Activated T-cell treated with anti-CD3 and anti-CD28 coated beads for 4 hours (primary cell): ENCODE measurements at regions not wholly inside any gene's neighbourhood (a gene's known extent, or its start where the extent isn't known, plus 50 kb on each side); places are given as distances from the start of the nearest gene placed in this dataset.
"Not testable (repeated sequence)": the region's sequence is repeated elsewhere in the genome, so short reads cannot be mapped to it uniquely, and the experiment has no call there.

ENCODE experiments used
- DNase-seq: peaks from one replicate; pipeline ENCODE4 v3.0.0-alpha.2; 2020

DNA sequence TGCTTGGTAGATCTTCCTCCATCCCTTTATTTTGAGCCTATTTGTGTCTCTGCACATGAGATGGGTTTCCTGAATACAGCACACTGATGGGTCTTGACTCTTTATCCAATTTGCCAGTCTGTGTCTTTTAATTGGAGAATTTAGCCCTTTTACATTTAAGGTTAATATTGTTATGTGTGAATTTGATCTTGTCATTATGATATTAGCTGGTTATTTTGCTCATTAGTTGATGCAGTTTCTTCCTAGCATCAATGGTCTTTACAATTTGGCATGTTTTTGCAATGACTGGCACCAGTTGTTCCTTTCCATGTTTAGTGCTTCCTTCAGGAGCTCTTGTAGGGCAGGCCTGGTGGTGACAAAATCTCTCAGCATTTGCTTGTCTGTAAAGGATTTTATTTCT lies 72.4 kb downstream of the HNRNPD start:
- DNase-seq = not testable (repeated sequence)

DNA sequence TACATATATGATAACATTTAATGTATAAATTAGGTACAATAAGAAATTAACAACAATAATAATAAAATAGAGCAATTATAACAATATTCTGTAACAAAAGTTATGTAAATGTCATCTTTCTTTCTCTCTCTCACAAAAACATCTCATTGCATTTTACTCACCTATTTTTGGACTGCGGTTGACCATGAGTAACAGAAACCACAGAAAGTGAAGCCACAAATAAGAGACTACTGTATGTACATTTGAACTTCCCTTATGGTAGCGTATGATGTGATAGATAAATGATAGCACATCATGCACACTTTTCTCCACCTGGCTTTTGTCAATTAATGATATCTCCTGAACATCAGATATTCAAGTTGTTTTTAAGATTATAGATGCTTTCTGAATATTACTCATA lies 80.5 kb downstream of the HNRNPD start:
- DNase-seq = peak; percentile 9

DNA sequence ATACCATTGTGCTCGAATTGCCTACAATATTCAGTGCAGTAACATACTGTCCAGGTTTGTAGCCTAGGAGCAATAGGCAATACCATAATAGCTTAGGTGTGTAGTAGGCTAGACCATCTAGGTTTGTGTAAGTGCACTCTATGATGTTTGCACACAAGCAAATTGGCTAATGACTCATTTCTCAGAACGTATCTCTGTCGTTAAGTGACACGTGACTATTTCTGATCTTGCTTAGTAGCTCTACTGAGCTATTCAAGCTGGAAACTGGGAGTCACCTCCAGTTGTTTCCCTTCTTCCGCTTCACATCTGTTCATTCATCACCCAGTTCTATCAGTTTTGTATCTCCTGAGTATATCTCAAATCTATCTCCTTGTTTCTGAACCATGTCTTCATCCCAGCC lies 86.1 kb downstream of the HNRNPD start:
- DNase-seq = no peak

DNA sequence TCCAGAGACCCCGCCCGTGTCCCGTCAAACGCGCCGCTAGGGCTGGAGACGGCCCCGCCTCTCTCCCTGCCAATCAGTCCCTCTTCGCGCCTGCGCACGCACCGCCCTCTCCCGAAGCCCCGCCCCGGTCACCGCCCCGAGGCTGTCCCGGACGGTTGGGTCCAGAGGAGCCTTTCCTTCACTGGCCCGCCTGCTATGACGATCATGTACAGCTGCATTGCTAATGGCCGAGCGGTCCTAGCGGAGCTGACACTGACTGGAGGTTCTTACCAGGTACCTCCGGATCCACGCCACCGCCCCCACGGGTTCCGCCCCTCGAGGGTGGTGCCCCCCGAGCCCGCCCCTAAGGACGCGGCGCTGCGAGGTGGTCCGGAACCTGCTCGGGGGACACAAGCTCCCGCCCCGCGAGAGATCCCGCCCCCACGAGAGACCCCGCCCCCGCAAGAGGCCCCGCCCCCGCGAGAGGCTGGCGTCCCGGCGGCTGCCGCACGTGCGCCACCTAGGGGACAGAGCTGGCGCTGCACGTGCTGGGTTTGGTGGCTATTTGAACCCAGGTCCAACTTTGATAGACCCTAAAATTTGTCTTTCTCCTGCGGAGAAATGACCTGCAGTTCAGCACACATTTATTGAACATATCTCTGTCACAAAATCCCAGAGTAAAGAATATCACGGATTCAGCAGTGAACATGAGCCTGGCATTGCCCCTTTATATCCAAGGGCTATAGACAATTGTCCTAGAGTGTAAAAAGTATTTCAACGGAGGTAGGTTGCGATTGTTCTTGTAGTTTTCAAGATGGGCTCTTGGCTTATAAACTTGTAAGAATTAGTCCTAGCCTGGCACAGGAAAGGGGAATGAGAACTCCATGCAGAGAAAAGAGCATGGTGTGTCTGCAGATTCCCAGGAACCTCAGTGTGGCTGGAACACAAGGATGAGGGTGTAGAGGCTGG lies 88.7 kb downstream of the HNRNPD start:
- DNase-seq = peak; percentile 98

DNA sequence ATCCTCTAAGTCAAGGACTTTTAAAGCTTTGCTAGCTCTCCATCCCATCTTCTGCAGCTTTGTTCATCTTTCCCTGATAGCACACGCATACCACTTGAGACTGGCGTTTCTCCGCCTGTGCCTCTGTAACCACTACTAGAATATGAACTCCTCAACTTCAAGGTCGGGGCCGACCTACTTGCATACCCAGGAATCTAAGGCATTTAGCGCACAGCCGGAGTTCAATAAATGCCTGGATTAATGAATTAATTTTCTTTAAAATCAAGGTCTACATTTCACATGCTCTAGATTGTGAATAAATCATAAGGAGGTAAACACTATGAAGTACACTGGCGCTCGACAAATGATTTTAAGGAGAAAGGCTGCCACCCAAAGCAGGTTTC lies 89.3 kb downstream of the HNRNPD start:
- DNase-seq = no peak

DNA sequence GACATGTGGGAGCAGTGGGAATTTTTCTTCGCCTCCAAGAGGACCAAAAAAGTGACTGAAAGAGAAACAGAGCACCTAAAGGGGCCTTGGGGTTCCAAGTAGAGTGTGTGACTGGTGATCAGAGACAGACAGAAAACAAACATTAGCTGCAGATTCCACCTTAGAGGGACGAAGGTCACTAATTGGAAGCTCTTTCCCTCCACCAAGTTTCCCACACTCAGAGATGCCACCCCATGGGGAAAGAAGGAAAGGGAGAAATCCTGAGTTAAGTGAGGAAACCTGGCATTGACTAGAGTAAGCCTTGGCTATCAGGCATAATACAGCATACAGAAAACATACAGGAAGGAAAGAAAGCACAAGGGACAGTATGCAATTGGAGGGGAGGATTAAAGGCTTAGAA lies 90.9 kb downstream of the HNRNPD start:
- no peak for DNase-seq

DNA sequence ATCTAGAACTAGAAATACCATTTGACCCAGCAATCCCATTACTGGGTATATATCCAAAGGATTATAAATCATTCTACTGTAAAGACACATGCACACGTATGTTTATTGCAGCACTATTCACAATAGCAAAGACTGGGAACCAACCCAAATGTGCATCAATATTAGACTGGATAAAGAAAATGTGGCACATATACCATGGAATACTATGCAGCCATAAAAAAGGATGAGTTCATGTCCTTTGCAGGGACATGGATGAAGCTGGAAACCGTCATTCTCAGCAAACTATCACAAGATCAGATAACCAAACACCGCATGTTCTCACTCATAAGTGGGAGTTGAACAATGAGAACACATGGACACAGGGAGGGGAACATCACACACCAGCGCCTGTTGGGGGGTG lies 94.2 kb downstream of the HNRNPD start:
- not testable (repeated sequence) for DNase-seq

DNA sequence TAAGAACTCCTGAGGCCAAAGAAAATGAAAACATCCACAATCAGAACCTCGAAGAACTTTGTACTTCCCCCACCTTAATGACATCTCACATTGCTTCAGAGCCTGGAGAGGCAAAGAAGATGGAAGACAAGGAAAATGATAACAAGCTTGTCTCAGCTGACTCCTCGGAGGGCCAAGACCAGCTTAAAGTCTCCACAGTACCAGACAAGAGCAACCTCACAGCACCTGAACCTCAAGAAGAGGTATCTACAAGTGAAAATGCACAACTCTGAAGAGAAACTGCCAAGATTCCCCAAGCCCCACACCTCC lies 97.5 kb downstream of the HNRNPD start:
- no peak for DNase-seq

DNA sequence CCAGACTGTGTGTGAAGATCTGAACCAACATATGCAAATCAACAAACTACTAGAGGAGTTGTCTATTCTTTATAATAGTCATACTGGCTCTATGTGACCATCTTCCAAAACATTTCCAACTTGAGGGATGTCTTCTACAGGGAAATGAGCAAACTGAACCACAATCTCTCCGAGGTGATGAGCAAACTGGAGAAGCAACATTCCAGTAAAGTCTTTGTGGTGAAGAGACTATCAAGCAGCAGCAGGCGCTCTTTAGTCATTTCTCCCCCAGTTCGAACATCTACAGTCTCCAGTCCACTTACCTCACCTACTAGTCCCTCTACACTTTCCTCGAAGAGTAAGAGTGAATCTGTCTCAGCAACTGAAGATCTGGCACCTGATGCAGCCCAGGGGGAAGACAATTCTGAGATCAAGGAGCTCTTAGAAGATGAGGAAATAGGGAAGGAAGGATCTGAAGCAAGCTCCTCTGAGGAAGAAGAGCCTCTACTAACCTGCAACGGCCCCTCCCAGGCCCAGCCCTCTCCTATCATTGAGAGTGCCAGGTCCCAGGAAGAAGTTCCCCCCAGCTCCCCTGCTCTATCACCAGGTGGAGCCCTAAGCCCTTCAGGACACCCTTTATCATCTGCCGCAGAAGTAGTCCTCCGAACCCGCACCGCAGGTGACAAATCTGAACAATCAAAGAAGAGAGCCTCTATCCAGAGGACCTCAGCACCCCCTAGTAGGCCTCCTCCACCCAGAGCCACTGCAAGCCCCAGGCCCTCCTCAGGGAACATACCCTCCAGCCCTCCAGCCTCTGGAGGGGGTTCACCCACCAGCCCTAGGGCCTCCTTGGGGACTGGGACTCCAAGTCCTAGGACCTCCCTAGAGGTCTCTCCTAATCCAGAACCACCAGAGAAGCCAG lies 98.1 kb downstream of the HNRNPD start:
- DNase-seq = no peak

DNA sequence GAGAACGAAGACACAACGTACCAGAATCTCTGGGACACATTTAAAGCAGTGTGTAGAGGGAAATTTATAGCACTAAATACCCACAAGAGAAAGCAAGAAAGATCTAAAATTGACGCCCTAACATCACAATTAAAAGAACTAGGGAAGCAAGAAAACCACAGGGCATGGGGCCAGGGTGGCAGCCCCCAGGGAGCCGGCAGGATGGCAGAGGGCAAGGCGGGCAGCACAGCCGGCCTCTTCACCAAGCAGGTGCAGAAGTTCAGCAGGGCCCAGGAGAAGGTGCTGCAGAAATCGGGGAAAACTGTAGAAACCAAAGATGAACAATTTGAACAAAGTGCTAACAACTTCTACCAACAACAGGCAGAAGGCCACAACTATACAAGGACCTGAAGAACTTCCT lies 99.1 kb downstream of the HNRNPD start:
- DNase-seq = not testable (repeated sequence)

DNA sequence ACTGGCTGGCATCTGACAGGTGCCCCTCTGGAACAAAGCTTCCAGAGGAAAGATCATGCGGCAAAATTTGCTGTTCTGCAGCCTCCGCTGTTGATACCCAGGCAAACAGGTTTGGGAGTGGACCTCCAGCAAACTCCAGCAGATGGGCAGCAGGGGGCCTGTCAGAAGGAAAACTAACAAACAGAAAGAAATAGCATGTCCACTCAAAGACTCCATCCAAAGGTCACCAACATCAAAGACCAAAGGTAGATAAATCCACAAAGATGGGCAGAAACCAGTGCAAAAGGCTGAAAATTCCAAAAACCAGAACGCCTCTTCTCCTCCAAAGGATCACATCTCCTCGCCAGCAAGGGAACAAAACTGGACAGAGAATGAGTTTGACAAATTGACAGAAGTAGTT lies 101.3 kb downstream of the HNRNPD start:
- DNase-seq = not testable (repeated sequence)

DNA sequence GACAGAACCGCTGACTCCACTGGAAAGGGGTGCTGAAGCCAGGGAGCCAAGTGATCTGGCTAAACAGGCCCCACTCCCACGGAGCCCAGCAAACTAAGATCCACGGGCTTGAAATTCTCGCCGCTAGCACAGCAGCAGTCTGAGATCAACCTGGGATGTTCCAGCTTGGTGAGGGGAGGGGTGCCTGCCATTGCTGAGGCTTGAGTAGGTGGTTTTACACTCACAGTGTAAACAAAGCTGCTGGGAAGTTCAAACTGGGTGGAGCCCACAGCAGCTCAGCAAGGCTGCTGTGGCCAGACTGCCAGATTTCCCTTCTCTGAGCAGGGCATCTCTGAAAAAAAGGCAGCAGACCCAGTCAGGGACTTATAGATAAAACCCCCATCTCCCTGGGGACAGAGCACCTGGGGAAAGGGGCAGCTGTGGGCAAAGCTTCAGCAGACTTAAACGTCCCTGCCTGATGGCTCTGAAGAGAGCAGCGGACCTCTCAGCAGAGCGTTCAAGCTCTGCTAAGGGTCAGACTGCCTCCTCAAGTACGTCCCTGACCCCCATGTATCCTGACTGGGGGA lies 101.8 kb downstream of the HNRNPD start:
- not testable (repeated sequence) for DNase-seq

DNA sequence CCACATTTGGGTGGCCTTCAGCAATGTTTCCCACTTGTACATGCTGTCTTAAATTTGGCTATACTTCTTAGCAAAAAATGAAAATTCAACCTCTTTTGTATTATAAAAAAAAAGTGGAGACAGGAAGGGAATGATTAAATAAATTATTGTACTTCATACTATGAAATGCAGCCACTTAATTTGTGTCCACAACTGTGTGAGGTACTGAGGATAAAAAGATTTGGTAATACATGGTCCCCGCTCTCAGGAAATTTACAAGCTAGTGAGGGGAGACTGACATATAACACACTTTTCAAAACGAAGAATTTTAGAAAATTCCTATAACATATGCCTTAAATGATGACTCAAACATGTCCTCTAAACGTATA lies 105.0 kb downstream of the HNRNPD start:
- DNase-seq = no peak

DNA sequence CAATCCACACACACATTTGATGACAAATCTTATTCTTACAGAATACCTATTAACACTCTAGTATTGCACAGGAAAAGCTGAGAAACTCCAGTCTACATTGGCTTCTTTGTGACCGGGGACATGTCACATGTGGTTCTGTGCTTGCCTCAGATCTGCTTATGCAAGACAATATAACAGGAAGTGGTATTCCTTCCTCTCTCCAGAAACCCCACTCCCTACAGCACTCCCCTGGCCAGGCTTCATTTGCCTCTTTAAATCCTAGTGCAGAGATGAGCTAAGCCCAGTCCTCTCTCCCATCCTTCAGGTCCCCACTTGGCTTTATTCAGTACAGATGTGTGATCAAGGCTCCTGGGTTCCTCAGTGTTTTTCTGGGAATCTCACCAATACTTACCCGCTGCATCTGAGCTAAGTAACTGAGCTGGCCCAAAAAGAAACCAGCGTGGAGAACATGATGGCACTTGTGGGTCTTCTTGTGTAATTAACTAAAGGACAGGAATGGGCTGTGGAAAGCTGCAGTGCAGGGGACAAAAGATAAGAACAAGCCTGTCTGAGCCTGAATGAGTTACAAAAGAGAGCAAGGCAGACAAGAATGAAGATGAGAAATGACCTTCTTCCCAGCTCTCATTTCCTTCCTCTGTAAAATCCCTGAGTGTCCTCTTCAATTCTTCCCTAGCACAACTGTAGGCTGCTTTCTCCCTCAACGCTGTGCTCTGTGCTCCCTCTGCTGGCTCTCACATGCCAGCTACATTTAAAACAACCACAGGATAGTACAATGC lies 105.6 kb downstream of the HNRNPD start:
- DNase-seq = peak; percentile 16

DNA sequence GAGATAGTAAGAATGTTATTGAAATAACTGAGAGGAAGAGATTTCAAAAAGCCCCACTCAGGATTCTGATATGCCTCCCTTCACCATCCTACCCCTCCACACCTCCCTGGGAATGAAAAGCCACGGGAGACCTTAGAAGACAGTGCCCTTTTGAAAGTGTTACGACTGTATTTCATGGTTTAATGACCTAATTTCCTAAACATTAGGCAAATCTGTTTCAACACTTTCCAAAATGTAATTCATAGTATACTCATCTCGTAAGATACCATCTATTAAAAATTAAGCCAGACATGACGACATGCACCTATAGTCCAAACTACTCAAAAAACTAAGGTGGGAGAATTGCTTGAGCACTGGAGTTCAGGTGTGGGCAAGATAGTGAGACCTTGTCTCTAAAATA lies 106.3 kb downstream of the HNRNPD start:
- DNase-seq = no peak

DNA sequence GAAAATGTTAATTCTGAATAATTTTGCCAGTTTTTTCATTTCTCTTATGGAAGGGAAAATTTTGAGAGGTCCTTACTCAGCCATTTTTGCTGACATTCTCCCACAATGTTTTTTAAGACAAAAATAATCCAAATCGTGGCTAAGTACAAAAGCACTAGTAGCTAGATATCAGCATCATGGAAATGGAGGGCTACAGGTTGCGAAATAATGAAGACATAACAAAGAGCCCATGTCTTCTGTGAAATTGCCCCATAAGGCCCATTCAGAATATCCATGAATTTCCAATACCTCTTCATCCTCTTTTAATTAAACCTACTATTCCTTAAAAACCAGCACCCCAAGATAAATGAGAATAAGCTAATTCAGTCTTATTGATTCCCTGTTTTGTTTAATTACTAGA lies 107.4 kb downstream of the HNRNPD start:
- DNase-seq = no peak

DNA sequence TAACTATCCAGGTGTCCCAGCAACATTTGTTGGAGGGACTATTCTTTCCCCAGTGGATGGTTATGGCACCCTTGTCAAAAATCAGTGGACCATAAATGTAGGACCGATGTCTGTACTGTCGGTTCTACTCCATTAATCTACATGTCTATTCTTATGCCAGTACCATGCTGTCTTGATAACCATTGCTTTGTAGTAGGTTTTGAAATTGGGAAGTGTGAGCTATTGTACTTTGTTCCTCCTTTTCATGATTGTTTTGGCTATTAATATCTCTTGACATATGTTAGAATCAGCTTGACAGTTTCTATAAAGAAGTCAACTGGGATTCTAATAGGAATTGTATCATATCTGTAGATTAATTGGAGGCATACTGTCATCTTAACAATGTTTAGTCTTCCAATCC lies 112.7 kb downstream of the HNRNPD start:
- no peak for DNase-seq

DNA sequence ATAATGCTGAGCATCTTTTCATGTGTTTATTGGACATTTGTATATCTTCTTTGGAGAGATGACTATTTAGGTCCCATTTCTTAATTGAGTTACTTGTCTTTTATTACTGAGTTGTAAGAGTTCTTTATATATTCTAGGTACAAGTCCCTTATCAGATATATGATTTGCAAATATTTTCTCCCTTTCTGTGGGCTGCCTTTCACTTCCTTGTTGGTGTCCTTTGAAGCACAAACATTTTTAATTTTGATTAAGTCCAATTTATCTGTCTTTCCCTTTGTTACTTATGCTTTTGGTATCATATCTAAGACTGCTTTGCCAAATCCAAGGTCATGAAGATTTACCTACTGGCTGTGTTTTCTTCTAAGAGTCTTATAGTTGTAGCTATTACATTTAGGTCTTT lies 113.2 kb downstream of the HNRNPD start:
- DNase-seq = no peak

DNA sequence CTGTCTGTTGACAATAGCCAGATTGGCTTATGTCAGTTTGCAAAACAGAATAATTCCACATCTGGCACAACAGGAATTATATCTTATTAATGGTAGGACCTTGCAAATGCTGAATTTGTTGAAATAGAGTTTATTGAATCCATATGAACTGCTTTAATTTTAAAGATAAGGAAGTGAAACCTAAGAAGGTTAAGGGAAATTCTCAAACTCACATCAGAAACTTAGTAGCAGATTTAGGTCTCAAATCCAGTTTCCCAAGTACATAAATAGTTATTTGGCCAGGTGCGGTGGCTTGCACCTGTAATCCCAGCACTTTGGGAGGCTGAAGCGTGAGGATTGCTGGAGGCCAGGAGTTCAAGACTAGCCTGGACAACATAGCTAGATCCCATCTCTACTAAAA lies 117.1 kb downstream of the HNRNPD start:
- no peak for DNase-seq

DNA sequence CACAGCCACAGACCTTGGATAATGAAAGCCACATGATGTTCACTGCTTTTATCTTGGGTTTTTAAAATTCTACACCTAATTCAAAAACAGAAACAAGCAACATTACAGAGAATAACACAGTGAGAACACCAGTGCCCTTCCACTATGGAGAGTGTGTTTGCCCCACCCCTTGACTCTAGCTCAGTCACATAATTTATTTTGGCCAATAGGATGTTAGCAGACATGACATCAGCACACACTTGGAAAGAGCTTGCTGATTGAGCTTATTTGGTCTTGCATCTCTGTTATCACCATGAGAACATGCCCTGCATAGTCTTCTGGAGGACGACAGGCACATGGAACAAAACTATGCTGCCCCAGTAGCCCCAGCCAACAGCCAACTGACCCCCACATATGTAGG lies 118.1 kb downstream of the HNRNPD start:
- DNase-seq = no peak

DNA sequence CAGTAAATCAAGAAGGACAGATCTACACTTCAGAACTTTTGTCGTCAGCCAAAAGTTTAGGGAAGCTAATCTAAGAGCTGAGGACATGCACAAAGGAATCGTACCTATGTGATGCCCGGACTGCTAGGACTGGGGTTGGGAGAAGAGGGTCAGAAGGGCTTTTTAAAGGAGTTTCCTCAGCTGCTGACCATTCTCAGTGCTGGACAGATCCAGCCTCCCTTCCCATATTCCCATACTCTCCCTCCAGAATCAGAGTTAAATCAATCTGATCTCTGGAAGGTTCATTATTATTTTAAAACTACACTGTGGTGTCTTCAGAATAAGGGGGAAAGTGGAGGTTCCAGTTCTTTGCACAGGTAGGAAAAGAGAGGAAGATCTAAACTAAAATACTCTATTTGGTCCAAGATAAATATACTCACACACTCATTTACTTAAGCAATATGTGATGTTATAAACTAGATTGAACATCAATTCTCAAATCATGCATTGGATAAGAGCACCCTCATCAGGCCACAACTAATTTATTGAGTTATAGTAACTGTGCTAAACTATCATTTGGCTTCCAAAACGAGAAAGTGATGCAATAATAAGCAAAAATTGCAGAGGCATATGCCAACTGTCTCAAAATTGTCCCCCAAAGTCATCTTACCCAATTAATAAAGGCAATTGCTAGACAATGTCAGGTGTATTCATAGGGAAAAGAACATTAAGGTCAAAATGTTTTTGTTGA lies 124.7 kb downstream of the HNRNPD start:
- DNase-seq = no peak

DNA sequence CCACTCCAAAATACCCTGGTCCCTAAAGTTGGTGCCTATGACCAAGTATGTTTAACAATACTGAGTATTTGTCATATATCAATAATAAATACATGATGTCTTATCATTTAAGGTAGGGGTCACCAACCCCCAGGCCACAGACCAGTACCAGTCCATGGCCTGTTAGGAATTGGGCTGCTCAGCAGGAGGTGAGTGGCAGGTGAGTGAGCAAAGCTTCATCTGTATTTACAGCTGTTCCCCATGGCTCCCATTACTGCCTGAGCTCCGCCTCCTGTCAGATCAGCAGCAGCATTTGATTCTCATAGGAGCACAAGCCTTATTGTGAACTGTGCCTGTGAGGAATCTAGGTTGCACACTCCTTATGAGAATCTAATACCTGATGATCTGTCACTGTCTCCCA lies 126.2 kb downstream of the HNRNPD start:
- no peak for DNase-seq
